Colonic mucosa (tissue), 4 donors: ENCODE measurements at regions not wholly inside any gene's neighbourhood (a gene's known extent, or its start where the extent isn't known, plus 50 kb on each side); places are given as distances from the start of the nearest gene placed in this dataset.

Experiments used
- DNase-seq: peaks from one replicate; pipeline ENCODE4 v3.0.0-alpha.2; 2020
- H3K27ac ChIP-seq: fragments of 200-600 bp; one replicate; pipeline ENCODE4 v1.8.0; 2021
- H3K27me3 ChIP-seq: fragments of 200-600 bp; one replicate; pipeline ENCODE4 v1.8.0; 2021
- H3K36me3 ChIP-seq: fragments of 200-600 bp; one replicate; pipeline ENCODE4 v1.8.0; 2021
- H3K4me1 ChIP-seq: fragments of 200-600 bp; one replicate; pipeline ENCODE4 v1.8.0; 2021; ENCODE audit warnings: mild to moderate bottlenecking
- H3K4me3 ChIP-seq: fragments of 200-600 bp; one replicate; pipeline ENCODE4 v1.8.0; 2021
- H3K9ac ChIP-seq, 2 donors: one replicate each; pipeline ENCODE4 v1.7.0; 2013; ENCODE audit warnings: control low read depth in 2 of 2, low read depth in 2 of 2, low read length in 2 of 2
- H3K9me3 ChIP-seq: fragments of 200-600 bp; one replicate; pipeline ENCODE4 v1.8.0; 2021
- intact Hi-C: fragments of 100-400 bp; cut with DNase I; formaldehyde crosslinking; loops from one replicate; pipeline ENCODE4 v1.14.1; 2022
- TF ChIP-seq, protein P1 (sequence below): fragments of 200-600 bp; IDR thresholded peaks from one replicate; pipeline ENCODE4 v1.8.0; 2022; ENCODE audit warnings: antibody characterized with exemption, mild to moderate bottlenecking
- donor health status: healthy.
- donor health status: DM: no; HTN: no; CAD: no.
- donor health status: DM: no; HTN: no; CAD: no.

DNA sequence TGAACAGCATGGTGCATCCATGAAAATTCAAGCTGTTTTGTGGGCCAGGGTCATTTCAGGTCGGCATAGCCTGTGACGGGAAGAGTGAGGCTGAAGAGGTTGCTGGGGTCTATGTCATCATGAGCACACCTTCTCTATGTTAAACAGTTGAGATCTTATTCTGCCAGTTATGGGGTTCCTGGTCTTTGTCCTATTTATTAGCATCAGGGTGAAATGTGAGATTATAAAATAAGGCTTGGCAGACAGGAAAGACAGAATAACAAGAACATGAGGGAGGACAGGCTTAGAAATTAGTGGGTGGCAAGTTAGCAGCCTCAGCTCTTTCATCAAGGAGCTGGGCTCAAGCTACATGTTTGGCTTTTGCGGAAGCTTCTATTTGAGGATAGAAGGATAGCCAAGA is 51.7 kb upstream of the CLNK start:
- no peak overlapping the region for H3K27ac ChIP-seq
- no peaks in the 10 kb centered on the region for H3K36me3 ChIP-seq
- H3K9ac ChIP-seq = no peak overlapping the region
- no peak for DNase-seq
- TF ChIP-seq, protein P1, sequence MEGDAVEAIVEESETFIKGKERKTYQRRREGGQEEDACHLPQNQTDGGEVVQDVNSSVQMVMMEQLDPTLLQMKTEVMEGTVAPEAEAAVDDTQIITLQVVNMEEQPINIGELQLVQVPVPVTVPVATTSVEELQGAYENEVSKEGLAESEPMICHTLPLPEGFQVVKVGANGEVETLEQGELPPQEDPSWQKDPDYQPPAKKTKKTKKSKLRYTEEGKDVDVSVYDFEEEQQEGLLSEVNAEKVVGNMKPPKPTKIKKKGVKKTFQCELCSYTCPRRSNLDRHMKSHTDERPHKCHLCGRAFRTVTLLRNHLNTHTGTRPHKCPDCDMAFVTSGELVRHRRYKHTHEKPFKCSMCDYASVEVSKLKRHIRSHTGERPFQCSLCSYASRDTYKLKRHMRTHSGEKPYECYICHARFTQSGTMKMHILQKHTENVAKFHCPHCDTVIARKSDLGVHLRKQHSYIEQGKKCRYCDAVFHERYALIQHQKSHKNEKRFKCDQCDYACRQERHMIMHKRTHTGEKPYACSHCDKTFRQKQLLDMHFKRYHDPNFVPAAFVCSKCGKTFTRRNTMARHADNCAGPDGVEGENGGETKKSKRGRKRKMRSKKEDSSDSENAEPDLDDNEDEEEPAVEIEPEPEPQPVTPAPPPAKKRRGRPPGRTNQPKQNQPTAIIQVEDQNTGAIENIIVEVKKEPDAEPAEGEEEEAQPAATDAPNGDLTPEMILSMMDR = no peak
- intact Hi-C loops = no loop called here
- no peaks in the 10 kb centered on the region for H3K27me3 ChIP-seq
- no peaks in the 10 kb centered on the region for H3K4me1 ChIP-seq
- no peaks in the 10 kb centered on the region for H3K9me3 ChIP-seq
- H3K4me3 ChIP-seq = no peak overlapping the region

DNA sequence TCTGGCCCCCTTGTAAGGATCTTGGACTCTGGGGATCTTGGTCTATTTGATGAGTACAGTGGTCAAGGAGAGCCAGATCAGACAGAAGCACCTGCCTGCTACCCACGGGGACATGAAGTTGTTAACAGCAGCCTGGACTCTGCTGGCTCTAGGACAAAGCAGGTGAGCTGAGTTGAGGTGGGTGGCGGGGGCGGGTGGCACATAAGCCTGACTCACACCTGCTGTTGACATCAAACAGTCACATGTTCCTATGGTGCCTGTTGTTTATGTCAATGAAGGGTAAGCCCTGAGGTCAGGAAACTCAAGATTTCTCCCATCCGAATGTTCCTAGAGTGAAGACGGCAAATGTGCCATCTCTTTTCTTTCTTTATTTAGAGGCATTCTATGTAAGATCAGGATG is 50.1 kb upstream of the CLNK start:
- H3K27me3 ChIP-seq = no peaks in the 10 kb centered on the region
- no peak overlapping the region for H3K27ac ChIP-seq
- H3K4me3 ChIP-seq = no peak overlapping the region
- TF ChIP-seq, protein P1 = no peak
- H3K36me3 ChIP-seq = no peaks in the 10 kb centered on the region
- H3K4me1 ChIP-seq = no peaks in the 10 kb centered on the region
- no peak overlapping the region for H3K9ac ChIP-seq
- DNase-seq = no peak
- intact Hi-C loops = no loop called here
- no peaks in the 10 kb centered on the region for H3K9me3 ChIP-seq
